ENCODE measurements at regions not wholly inside any gene's neighbourhood (a gene's known extent, or its start where the extent isn't known, plus 50 kb on each side); places are given as distances from the start of the nearest gene placed in this dataset.

GRCh38 chr5:120396186-120396585 lies 67.9 kb upstream of the PRR16 start:
- no peak for TF ChIP-seq CTCF (IDR thresholded peaks at IDR 0.05)
- Mint-ChIP-seq H3K4me1 (no peaks in the 10 kb centered on the region), H3K27me3 (ENCODE audit: low read depth in 3 of 3) (no peaks in the 10 kb centered on the region), H3K4me3 (no peak overlapping the region), H3K27ac (no peak overlapping the region), H3K9me3 (peaks cover 14 to 37% (median 25%) of the 10 kb centered on the region in 7 donors), H3K36me3 (peaks cover 0 to 7% of the 10 kb centered on the region in 2 donors)
- Histone ChIP-seq H3K4me2 (replicated peaks; ENCODE audit: extremely low read depth, low read length, poor library complexity, severe bottlenecking) (no peak overlapping the region), H3K27ac (ENCODE audit: low read depth in 1 of 2, low read length in 2 of 2) (no peak overlapping the region), H3K79me2 (ENCODE audit: insufficient read depth, low read length) (no peaks in the 10 kb centered on the region), H3K9me3 (replicated peaks in 1 of 2; ENCODE audit: control insufficient read depth in 1 of 2, insufficient read depth in 1 of 2, low read length in 2 of 2) (peaks cover 5 to 7% of the 10 kb centered on the region in 2 donors), H3K4me3 (replicated peaks in 1 of 3; ENCODE audit: low read depth in 2 of 3, low read length in 3 of 3) (no peak overlapping the region), H3K36me3 (replicated peaks in 1 of 2; ENCODE audit: control insufficient read depth in 1 of 2, insufficient read depth in 2 of 2, low read length in 2 of 2) (no peaks in the 10 kb centered on the region), H2AFZ (ENCODE audit: insufficient read depth, low read depth, low read length, poor library complexity, severe bottlenecking) (no peak overlapping the region), H4K20me1 (ENCODE audit: insufficient read depth, low read length) (no peaks in the 10 kb centered on the region), H3K27me3 (ENCODE audit: control insufficient read depth in 2 of 2, insufficient read depth in 2 of 2, low read length in 2 of 2) (no peaks in the 10 kb centered on the region), H3K4me1 (ENCODE audit: control insufficient read depth in 1 of 2, insufficient read depth in 2 of 2, low read length in 2 of 2) (no peaks in the 10 kb centered on the region), H3K9ac (ENCODE audit: insufficient read depth, low read length, poor library complexity, severe bottlenecking) (no peak overlapping the region)
- no peak for DNase-seq
- intact Hi-C loops (cut with micrococcal nuclease) = no loop called here

- TF ChIP-seq CTCF (IDR thresholded peaks at IDR 0.05) = no peak
Measured at GRCh38 chr5:120400356-120400755, 63.7 kb upstream of the PRR16 start.

More at GRCh38 chr5:120400356-120400755, 63.7 kb upstream of the PRR16 start:
- no peaks in the 10 kb centered on the region for H3K79me2 ChIP-seq (ENCODE audit: insufficient read depth, low read length)
- peaks cover 0 to under 1% of the 10 kb centered on the region in 2 donors for H3K4me1 ChIP-seq (ENCODE audit: control insufficient read depth in 1 of 2, insufficient read depth in 2 of 2, low read length in 2 of 2)
- H3K4me3 Mint-ChIP-seq = no peak overlapping the region
- no peaks in the 10 kb centered on the region for H3K36me3 ChIP-seq (replicated peaks in 1 of 2; ENCODE audit: control insufficient read depth in 1 of 2, insufficient read depth in 2 of 2, low read length in 2 of 2)
- peaks cover 12 to 23% (median 20%) of the 10 kb centered on the region in 7 donors for H3K9me3 Mint-ChIP-seq
- H3K36me3 Mint-ChIP-seq = peaks cover 0 to 7% of the 10 kb centered on the region in 2 donors
- H3K27ac ChIP-seq (ENCODE audit: low read depth in 1 of 2, low read length in 2 of 2) = no peak overlapping the region
- H3K27ac Mint-ChIP-seq = no peak overlapping the region
- no CpG with 5 or more reads among the region's 1 CpG for whole genome bisulfite sequencing (ENCODE audit: insufficient coverage)
- H4K20me1 ChIP-seq (ENCODE audit: insufficient read depth, low read length) = no peaks in the 10 kb centered on the region
- peak in 1 of 3 donors; percentile 33 for DNase-seq
- H3K9me3 ChIP-seq (replicated peaks in 1 of 2; ENCODE audit: control insufficient read depth in 1 of 2, insufficient read depth in 1 of 2, low read length in 2 of 2) = peaks cover 5 to 11% of the 10 kb centered on the region in 2 donors
- no peak overlapping the region for H2AFZ ChIP-seq (ENCODE audit: insufficient read depth, low read depth, low read length, poor library complexity, severe bottlenecking)
- H3K4me1 Mint-ChIP-seq = peaks cover 5% of the 10 kb centered on the region
- intact Hi-C loops (cut with micrococcal nuclease) = no loop called here
- H3K9ac ChIP-seq (ENCODE audit: insufficient read depth, low read length, poor library complexity, severe bottlenecking) = no peak overlapping the region
- no peak overlapping the region for H3K4me2 ChIP-seq (replicated peaks; ENCODE audit: extremely low read depth, low read length, poor library complexity, severe bottlenecking)
- H3K27me3 ChIP-seq (ENCODE audit: control insufficient read depth in 2 of 2, insufficient read depth in 2 of 2, low read length in 2 of 2) = no peaks in the 10 kb centered on the region
- no peak overlapping the region for H3K4me3 ChIP-seq (replicated peaks in 1 of 3; ENCODE audit: low read depth in 2 of 3, low read length in 3 of 3)
- no peaks in the 10 kb centered on the region for H3K27me3 Mint-ChIP-seq (ENCODE audit: low read depth in 3 of 3)
